HCT116 (cell line): ENCODE measurements at regions not wholly inside any gene's neighbourhood (a gene's known extent, or its start where the extent isn't known, plus 50 kb on each side); places are given as distances from the start of the nearest gene placed in this dataset.

Source experiments
- ATF3 ChIP-seq: IDR thresholded peaks from 2 replicates; pipeline ENCODE4 v1.6.1; 2012
- CTCF ChIP-seq, 3 experiments: fragments of 200-600 bp in 1 of 3; sonication (generic) in 1 of 3; IDR thresholded peaks in 2 of 3; conservative IDR thresholded peaks in 1 of 3; 2 replicates each; pipeline ENCODE4 v1.5.1; 2012 to 2017; ENCODE audit warnings: low read depth in 2 of 3, low read length in 2 of 3, antibody characterized with exemption in 1 of 3, borderline replicate concordance in 1 of 3, control low read depth in 1 of 3, mild to moderate bottlenecking in 1 of 3, mixed read lengths in 1 of 3, mixed run types in 1 of 3, moderate library complexity in 1 of 3; ENCODE audit not compliant: insufficient read depth in 1 of 3
- EZH2 ChIP-seq: fragments of 200-600 bp; sonication (generic); IDR thresholded peaks from 2 replicates; pipeline ENCODE4 v1.6.1; 2017; ENCODE audit warnings: antibody characterized with exemption, mixed run types
- JUND ChIP-seq: IDR thresholded peaks from 2 replicates; pipeline ENCODE4 v1.6.1; 2012
- MAX ChIP-seq: IDR thresholded peaks from 2 replicates; pipeline ENCODE4 v1.6.1; 2012
- POLR2A ChIP-seq: IDR thresholded peaks from 2 replicates; pipeline ENCODE4 v1.7.0; 2011; ENCODE audit warnings: borderline replicate concordance; ENCODE audit not compliant: insufficient read depth, insufficient read length; ENCODE audit errors: extremely low read depth
- POLR2AphosphoS5 ChIP-seq: IDR thresholded peaks from 2 replicates; pipeline ENCODE4 v1.6.1; 2011; ENCODE audit warnings: mild to moderate bottlenecking, low read depth, low read length, moderate library complexity
- RAD21 ChIP-seq: IDR thresholded peaks from 2 replicates; pipeline ENCODE4 v1.6.1; 2012; ENCODE audit warnings: low read depth, mild to moderate bottlenecking
- REST ChIP-seq: IDR thresholded peaks from 2 replicates; pipeline ENCODE4 v1.6.1; 2012; ENCODE audit warnings: low read depth
- SIN3A ChIP-seq: IDR thresholded peaks from 2 replicates; pipeline ENCODE4 v1.6.1; 2012; ENCODE audit warnings: low read depth
- SRF ChIP-seq: IDR thresholded peaks from 2 replicates; pipeline ENCODE4 v1.6.1; 2012; ENCODE audit warnings: low read depth
- TCF7L2 ChIP-seq: IDR thresholded peaks from 2 replicates; pipeline ENCODE4 v1.7.0; 2011; ENCODE audit warnings: borderline replicate concordance, inconsistent platforms; ENCODE audit not compliant: insufficient read depth, insufficient read length; ENCODE audit errors: extremely low read depth
- ZFX ChIP-seq: fragments of 450-650 bp; IDR thresholded peaks from 2 replicates; pipeline ENCODE4 v1.6.1; 2017
- TF ChIP-seq, protein P1 (sequence below): IDR thresholded peaks from 2 replicates; pipeline ENCODE4 v1.6.1; 2011; ENCODE audit warnings: mild to moderate bottlenecking, low read length, moderate library complexity; ENCODE audit not compliant: insufficient replicate concordance; ENCODE audit errors: extremely low read depth

DNA sequence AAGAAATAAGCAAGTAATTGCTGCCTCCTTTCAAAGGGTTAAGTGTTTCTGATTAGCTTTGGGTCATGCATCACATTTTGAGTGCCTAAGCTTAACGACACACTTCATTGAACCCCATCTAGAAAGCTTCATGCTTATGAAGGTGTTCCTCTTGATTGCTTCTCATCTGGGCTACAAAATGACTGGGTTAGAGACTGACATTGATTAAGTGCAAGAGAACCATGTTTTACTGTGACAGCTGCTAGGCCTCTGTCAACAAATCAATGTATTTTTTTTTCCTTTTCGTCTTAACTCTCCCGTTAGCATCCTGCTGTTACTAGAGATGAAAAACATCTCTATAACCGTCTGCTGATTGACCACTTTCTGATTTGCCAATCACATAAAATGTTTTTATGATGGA lies 725.0 kb downstream of the TLE1 start:
- TF ChIP-seq POLR2A (no peak), CTCF (IDR thresholded peaks at IDR 0.05 in 2 of 3, conservative IDR thresholded peaks at IDR 0.05 in 1 of 3; ENCODE audit: borderline replicate concordance in 1 of 3, insufficient read depth in 1 of 3, low read depth in 2 of 3, low read length in 2 of 3) (no peak), EZH2 (no peak), JUND (no peak), MAX (no peak), POLR2AphosphoS5 (no peak), REST (no peak), SRF (no peak), ATF3 (no peak), ZFX (no peak), SIN3A (no peak), RAD21 (no peak), TCF7L2 (no peak)
- TF ChIP-seq, protein P1, sequence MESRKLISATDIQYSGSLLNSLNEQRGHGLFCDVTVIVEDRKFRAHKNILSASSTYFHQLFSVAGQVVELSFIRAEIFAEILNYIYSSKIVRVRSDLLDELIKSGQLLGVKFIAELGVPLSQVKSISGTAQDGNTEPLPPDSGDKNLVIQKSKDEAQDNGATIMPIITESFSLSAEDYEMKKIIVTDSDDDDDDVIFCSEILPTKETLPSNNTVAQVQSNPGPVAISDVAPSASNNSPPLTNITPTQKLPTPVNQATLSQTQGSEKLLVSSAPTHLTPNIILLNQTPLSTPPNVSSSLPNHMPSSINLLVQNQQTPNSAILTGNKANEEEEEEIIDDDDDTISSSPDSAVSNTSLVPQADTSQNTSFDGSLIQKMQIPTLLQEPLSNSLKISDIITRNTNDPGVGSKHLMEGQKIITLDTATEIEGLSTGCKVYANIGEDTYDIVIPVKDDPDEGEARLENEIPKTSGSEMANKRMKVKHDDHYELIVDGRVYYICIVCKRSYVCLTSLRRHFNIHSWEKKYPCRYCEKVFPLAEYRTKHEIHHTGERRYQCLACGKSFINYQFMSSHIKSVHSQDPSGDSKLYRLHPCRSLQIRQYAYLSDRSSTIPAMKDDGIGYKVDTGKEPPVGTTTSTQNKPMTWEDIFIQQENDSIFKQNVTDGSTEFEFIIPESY: no peak
